ENCODE measurements at regions not wholly inside any gene's neighbourhood (a gene's known extent, or its start where the extent isn't known, plus 50 kb on each side); places are given as distances from the start of the nearest gene placed in this dataset.

DNA sequence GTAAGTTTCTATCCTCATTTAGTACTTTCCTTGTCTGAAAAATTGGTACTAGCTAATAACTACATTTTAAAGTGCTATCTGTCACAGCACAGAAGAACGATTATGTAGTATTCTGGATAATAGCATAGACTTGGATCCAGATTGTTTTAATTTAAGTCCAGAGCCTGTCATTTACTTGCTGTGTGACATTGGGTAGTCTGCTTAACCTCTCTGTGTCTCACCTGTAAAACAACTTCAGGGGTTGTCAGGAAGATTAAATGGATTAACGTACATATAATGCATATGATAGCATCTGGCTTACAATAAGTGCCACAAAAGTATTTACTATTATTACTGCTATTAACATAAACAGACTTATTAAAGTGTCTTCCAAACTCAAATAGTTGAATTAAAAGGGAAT is 1221.4 kb downstream of the GATA3 start:
- TF ChIP-seq, protein P1, sequence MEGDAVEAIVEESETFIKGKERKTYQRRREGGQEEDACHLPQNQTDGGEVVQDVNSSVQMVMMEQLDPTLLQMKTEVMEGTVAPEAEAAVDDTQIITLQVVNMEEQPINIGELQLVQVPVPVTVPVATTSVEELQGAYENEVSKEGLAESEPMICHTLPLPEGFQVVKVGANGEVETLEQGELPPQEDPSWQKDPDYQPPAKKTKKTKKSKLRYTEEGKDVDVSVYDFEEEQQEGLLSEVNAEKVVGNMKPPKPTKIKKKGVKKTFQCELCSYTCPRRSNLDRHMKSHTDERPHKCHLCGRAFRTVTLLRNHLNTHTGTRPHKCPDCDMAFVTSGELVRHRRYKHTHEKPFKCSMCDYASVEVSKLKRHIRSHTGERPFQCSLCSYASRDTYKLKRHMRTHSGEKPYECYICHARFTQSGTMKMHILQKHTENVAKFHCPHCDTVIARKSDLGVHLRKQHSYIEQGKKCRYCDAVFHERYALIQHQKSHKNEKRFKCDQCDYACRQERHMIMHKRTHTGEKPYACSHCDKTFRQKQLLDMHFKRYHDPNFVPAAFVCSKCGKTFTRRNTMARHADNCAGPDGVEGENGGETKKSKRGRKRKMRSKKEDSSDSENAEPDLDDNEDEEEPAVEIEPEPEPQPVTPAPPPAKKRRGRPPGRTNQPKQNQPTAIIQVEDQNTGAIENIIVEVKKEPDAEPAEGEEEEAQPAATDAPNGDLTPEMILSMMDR (IDR thresholded peaks at IDR 0.05; ENCODE audit: poor library complexity), result no peak
- TF ChIP-seq EZH2 (IDR thresholded peaks at IDR 0.05; ENCODE audit: borderline replicate concordance), result no peak
